WERI-Rb-1 (cell line): ENCODE measurements at regions not wholly inside any gene's neighbourhood (a gene's known extent, or its start where the extent isn't known, plus 50 kb on each side); places are given as distances from the start of the nearest gene placed in this dataset.

Experiments used
- DNase-seq: peaks from one replicate; pipeline ENCODE4 v3.0.0-alpha.2; 2020
- H3K27ac ChIP-seq: fragments of 250-450 bp; sonication (Bioruptor Pico); 2 replicates; pipeline ENCODE4 v1.5.1; 2020; ENCODE audit warnings: mild to moderate bottlenecking, moderate library complexity
- H3K27me3 ChIP-seq: fragments of 250-450 bp; sonication (Bioruptor Pico); 2 replicates; pipeline ENCODE4 v1.5.1; 2021; ENCODE audit warnings: mild to moderate bottlenecking, low read depth, moderate library complexity; ENCODE audit not compliant: insufficient read depth, severe bottlenecking
- H3K36me3 ChIP-seq: fragments of 250-450 bp; sonication (Bioruptor Pico); 2 replicates; pipeline ENCODE4 v1.5.1; 2020; ENCODE audit warnings: mild to moderate bottlenecking, moderate library complexity
- H3K4me3 ChIP-seq: 2 replicates; pipeline ENCODE4 v1.5.1; 2011; ENCODE audit warnings: low read depth, mild to moderate bottlenecking, control low read depth, low read length
- H3K9me3 ChIP-seq: fragments of 250-450 bp; sonication (Bioruptor Pico); 2 replicates; pipeline ENCODE4 v1.5.1; 2021; ENCODE audit warnings: mild to moderate bottlenecking, moderate library complexity; ENCODE audit not compliant: severe bottlenecking
- TF ChIP-seq, protein P1 (sequence below): IDR thresholded peaks from 2 replicates; pipeline ENCODE4 v1.5.1; 2011; ENCODE audit warnings: low read depth, mild to moderate bottlenecking, control low read depth, inconsistent platforms, low read length

GRCh38 chr17:77407321-77408277 is 266.8 kb downstream of the SEC14L1 start:
- Histone ChIP-seq H3K36me3 (peaks cover 80% of the 10 kb centered on the region), H3K9me3 (no peaks in the 10 kb centered on the region), H3K27me3 (no peaks in the 10 kb centered on the region), H3K27ac (no peak overlapping the region), H3K4me3 (no peak overlapping the region)
- DNase-seq: no peak
- TF ChIP-seq, protein P1, sequence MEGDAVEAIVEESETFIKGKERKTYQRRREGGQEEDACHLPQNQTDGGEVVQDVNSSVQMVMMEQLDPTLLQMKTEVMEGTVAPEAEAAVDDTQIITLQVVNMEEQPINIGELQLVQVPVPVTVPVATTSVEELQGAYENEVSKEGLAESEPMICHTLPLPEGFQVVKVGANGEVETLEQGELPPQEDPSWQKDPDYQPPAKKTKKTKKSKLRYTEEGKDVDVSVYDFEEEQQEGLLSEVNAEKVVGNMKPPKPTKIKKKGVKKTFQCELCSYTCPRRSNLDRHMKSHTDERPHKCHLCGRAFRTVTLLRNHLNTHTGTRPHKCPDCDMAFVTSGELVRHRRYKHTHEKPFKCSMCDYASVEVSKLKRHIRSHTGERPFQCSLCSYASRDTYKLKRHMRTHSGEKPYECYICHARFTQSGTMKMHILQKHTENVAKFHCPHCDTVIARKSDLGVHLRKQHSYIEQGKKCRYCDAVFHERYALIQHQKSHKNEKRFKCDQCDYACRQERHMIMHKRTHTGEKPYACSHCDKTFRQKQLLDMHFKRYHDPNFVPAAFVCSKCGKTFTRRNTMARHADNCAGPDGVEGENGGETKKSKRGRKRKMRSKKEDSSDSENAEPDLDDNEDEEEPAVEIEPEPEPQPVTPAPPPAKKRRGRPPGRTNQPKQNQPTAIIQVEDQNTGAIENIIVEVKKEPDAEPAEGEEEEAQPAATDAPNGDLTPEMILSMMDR: no peak

GRCh38 chr17:77408284-77408683 is 267.5 kb downstream of the SEC14L1 start:
- TF ChIP-seq, protein P1: no peak
- no peak for DNase-seq
- Histone ChIP-seq H3K4me3 (no peak overlapping the region), H3K36me3 (peaks cover 77% of the 10 kb centered on the region), H3K9me3 (no peaks in the 10 kb centered on the region), H3K27me3 (no peaks in the 10 kb centered on the region), H3K27ac (no peak overlapping the region)

DNA sequence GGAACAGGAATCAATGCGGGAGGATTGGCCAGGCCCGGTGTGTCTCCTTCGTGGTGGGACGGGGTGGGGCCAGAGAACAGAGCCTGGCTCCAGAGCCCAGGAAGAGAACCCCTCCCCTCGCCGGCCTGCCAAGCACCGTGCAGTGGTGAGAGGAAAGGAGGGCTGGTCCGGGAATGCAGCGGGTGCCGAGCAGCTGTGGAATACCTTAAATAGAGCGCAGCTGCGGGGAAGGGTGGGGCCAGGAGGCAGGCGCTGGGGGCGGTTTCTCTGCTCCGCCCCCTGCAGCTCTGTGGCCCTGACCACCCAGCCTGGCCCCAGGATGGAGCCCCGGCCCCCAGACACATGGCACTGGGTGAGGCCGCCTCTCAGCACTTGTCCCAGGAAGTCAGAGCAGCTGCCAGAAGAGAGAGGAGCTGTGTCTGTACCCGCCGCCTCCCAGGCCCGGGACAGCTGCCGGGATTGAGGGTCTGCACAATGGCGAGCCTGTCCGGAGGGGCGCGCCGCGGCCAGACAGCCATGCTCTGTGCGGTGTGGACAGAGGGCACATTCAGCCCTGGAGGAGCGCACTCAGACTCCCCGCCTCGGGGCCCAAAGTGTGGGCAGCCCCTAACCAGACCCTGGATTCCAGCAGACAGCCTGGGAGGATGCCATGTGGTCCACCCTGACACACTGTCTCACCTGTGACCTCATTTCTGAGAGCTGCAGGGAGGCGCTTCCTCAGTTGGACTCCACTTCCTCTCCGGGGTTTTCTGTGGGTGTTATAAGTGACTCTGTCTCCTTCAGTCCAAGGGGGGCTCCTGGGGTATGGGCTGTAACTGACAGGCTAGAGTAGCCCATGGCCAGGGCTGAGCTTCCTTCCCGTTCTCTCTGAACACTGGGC is 268.8 kb downstream of the SEC14L1 start:
- no peak overlapping the region for H3K27ac ChIP-seq
- no peaks in the 10 kb centered on the region for H3K9me3 ChIP-seq
- no peak overlapping the region for H3K4me3 ChIP-seq
- H3K27me3 ChIP-seq: no peaks in the 10 kb centered on the region
- TF ChIP-seq, protein P1: no peak
- peaks cover 69% of the 10 kb centered on the region for H3K36me3 ChIP-seq
- DNase-seq: no peak

DNA sequence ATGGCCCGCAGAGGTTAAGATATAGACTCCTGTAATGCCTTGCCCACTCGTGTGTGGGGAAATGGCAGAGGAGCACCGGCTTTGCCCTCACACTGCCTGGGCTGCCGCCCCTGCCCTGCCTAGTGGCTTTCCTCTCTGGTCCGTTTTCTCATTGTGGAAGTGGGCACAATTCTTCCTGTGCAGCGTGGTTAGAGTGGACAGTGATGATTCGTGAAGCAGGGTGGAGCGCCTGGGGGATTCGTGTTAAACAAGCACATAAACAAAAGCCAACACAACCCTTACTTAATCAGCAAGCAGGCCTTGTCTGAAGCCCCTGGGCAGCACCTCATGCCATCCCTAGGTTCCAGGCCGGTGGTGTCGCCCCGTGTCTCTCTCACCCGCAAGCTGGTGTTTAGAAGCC is 269.7 kb downstream of the SEC14L1 start:
- Histone ChIP-seq H3K36me3 (peaks cover 59% of the 10 kb centered on the region), H3K4me3 (no peak overlapping the region), H3K27ac (no peak overlapping the region), H3K27me3 (no peaks in the 10 kb centered on the region), H3K9me3 (no peaks in the 10 kb centered on the region)
- no peak for DNase-seq
- TF ChIP-seq, protein P1: no peak

- no peaks in the 10 kb centered on the region for H3K9me3 ChIP-seq
- no peak overlapping the region for H3K27ac ChIP-seq
- no peak overlapping the region for H3K4me3 ChIP-seq
- H3K36me3 ChIP-seq: peaks cover 59% of the 10 kb centered on the region
- TF ChIP-seq, protein P1: no peak
- no peak for DNase-seq
- no peaks in the 10 kb centered on the region for H3K27me3 ChIP-seq
Observed at GRCh38 chr17:77414811-77415400, 274.1 kb downstream of the SEC14L1 start.
